Spleen (tissue), 11 donors: ENCODE measurements at regions not wholly inside any gene's neighbourhood (a gene's known extent, or its start where the extent isn't known, plus 50 kb on each side); places are given as distances from the start of the nearest gene placed in this dataset.

Experiments
- DNase-seq: peaks from one replicate; pipeline ENCODE4 v3.0.0-alpha.2; 2020
- H3K27ac ChIP-seq, 8 donors: fragments of 200-600 bp; sonication (generic) in 7 of 8; 1 replicate in 4 of 8; 2 replicates in 4 of 8; pipeline versions ENCODE4 v1.5.0 to v1.8.0; 2016 to 2021; ENCODE audit warnings: inconsistent platforms in 4 of 8, mild to moderate bottlenecking in 4 of 8, moderate library complexity in 1 of 8
- H3K27me3 ChIP-seq, 7 donors: fragments of 200-600 bp; sonication (generic) in 6 of 7; replicated peaks in 1 of 7; 1 replicate in 4 of 7; 2 replicates in 3 of 7; pipeline versions ENCODE4 v1.5.0 to v1.8.0; 2016 to 2021; ENCODE audit warnings: inconsistent platforms in 3 of 7, mild to moderate bottlenecking in 1 of 7
- H3K36me3 ChIP-seq, 6 donors: fragments of 200-600 bp; sonication (generic) in 5 of 6; 1 replicate in 4 of 6; 2 replicates in 2 of 6; pipeline versions ENCODE4 v1.5.0 to v1.8.0; 2016 to 2021; ENCODE audit warnings: inconsistent platforms in 2 of 6
- H3K4me1 ChIP-seq, 6 donors: fragments of 200-600 bp; sonication (generic) in 5 of 6; 1 replicate in 3 of 6; 2 replicates in 3 of 6; pipeline versions ENCODE4 v1.5.0 to v1.8.0; 2016 to 2021; ENCODE audit warnings: inconsistent platforms in 3 of 6
- H3K4me3 ChIP-seq, 8 donors: fragments of 200-600 bp; sonication (generic) in 7 of 8; 1 replicate in 4 of 8; 2 replicates in 4 of 8; pipeline versions ENCODE4 v1.5.0 to v1.8.0; 2016 to 2021; ENCODE audit warnings: inconsistent platforms in 4 of 8, mild to moderate bottlenecking in 4 of 8, moderate library complexity in 2 of 8
- H3K9me3 ChIP-seq, 8 donors: fragments of 200-600 bp; sonication (generic) in 7 of 8; 1 replicate in 4 of 8; 2 replicates in 4 of 8; pipeline versions ENCODE4 v1.5.0 to v1.8.0; 2016 to 2021; ENCODE audit warnings: inconsistent platforms in 4 of 8
- POLR2A ChIP-seq, 3 donors: fragments of 450-650 bp; IDR thresholded peaks; one replicate each; pipeline ENCODE4 v1.5.1; 2017; ENCODE audit warnings: antibody characterized with exemption in 3 of 3, mild to moderate bottlenecking in 1 of 3
- POLR2AphosphoS5 ChIP-seq, 3 donors: sonication (generic); formaldehyde crosslinking; IDR thresholded peaks; one replicate each; pipeline ENCODE4 v1.5.1; 2017; ENCODE audit warnings: antibody characterized with exemption in 3 of 3
- WGBS, 5 donors: extraction: QIAGEN DNeasy Blood & Tissue Kit in 3 of 5; methylation state at CpG; one replicate each; pipeline versions ENCODE4 v1.1.5 to v1.1.7; 2013 to 2018; 5-methylcytosine and 5-hydroxymethylcytosine counted together
- intact Hi-C: fragments of 100-400 bp; cut with DNase I; formaldehyde crosslinking; loops from one replicate; pipeline ENCODE4 v1.15.0; 2023; ENCODE audit warnings: low total_unique reads
- TF ChIP-seq, protein P1 (sequence below), 11 experiments: fragments of 200-600 bp in 7 of 11; fragments of 450-650 bp in 4 of 11; sonication (generic) in 4 of 11; IDR thresholded peaks in 8 of 11; conservative IDR thresholded peaks in 3 of 11; 1 replicate in 7 of 11; 2 replicates in 4 of 11; pipeline versions ENCODE4 v1.4.0 to v1.8.0; 2016 to 2021; ENCODE audit warnings: antibody characterized with exemption in 11 of 11, inconsistent platforms in 4 of 11, mild to moderate bottlenecking in 1 of 11
- donor health status: healthy with polysubstance abuse.
- donor health status: DM: no; HTN: no; CAD: no; lungs with moderate emphysema.
- donor health status: DM: no; HTN: no; CAD: no.
- donor health status: Bipolar disorder and iron deficiency.
- donor health status: healthy.
- donor health status: DM: no; HTN: no; CAD: no.
- donor health status: DM: yes; HTN: yes; CAD: no.

DNA sequence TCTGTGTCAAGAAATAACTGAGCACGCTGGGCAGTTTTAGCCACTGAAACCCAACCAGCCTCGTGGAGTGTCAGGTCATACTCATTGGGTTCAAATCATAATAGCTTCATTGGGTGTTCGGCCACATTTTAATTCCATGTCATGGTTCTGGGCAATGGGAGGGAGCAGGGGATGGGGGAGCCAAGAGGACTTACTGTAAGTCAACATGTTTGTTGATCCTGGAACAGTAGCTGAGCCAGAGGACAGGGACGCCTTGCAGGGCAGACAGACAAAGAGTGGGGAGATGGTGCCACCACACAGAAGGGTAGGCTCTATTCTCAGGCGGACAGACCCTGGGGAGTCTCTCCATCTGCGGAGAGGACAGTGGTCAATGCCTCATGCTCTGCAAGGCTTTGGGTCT is 161.1 kb downstream of the ZBTB18 start:
- TF ChIP-seq POLR2AphosphoS5 (IDR thresholded peaks at IDR 0.05) = no peak
- TF ChIP-seq, protein P1, sequence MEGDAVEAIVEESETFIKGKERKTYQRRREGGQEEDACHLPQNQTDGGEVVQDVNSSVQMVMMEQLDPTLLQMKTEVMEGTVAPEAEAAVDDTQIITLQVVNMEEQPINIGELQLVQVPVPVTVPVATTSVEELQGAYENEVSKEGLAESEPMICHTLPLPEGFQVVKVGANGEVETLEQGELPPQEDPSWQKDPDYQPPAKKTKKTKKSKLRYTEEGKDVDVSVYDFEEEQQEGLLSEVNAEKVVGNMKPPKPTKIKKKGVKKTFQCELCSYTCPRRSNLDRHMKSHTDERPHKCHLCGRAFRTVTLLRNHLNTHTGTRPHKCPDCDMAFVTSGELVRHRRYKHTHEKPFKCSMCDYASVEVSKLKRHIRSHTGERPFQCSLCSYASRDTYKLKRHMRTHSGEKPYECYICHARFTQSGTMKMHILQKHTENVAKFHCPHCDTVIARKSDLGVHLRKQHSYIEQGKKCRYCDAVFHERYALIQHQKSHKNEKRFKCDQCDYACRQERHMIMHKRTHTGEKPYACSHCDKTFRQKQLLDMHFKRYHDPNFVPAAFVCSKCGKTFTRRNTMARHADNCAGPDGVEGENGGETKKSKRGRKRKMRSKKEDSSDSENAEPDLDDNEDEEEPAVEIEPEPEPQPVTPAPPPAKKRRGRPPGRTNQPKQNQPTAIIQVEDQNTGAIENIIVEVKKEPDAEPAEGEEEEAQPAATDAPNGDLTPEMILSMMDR (IDR thresholded peaks at IDR 0.05 in 8 of 11, conservative IDR thresholded peaks at IDR 0.05 in 3 of 11) = no peak
- TF ChIP-seq POLR2A (IDR thresholded peaks at IDR 0.05) = no peak
- WGBS, 5 donors = 80 to 89% (median 85%) methylated on average over 6 of the region's 6 CpGs
- no peak for DNase-seq
- Histone ChIP-seq H3K36me3 (no peaks in the 10 kb centered on the region), H3K4me3 (no peak overlapping the region), H3K27me3 (no peaks in the 10 kb centered on the region), H3K9me3 (no peaks in the 10 kb centered on the region), H3K27ac (peak overlapping the region in 3 of 8 donors; percentile 16 to 55 (median 37)), H3K4me1 (peaks cover 0 to 26% (median 2%) of the 10 kb centered on the region in 6 donors)
- intact Hi-C loops = no loop called here

DNA sequence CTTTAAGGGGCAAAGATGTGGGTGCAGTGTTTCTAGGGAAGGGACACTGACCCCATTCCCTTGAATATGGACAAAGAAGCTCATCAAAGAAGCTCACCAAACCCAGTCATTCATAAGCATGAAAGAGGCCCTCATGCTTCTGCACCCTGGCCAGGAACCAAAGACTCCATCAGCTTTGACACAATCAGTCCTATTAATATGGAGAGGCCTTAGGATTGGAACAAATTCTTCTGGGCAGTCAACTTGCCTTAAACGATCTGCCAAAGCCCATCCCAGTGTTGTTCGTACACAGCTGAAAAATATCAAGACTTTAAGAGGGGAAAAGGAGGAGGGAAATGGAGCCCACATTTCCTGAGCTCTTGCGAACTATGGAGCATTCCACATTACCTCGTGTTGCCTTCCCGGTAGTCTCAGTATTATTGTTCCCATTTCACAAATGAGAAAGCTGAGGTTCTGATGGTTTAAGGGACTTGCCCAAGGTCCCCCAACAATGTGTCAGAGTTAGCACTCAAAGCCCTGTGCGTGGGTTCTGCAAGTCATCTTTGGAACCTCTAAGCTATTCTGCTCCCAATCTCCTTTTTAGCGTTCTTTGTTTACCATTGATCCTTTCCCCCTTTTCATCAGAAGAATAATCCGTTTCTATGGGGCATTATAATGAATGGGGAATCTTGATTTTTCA is 161.9 kb downstream of the ZBTB18 start:
- Histone ChIP-seq H3K27me3 (no peaks in the 10 kb centered on the region), H3K36me3 (no peaks in the 10 kb centered on the region), H3K9me3 (no peaks in the 10 kb centered on the region), H3K27ac (peak overlapping the region in 2 of 8 donors; percentile 37 to 55), H3K4me3 (no peak overlapping the region), H3K4me1 (peaks cover 0 to 26% (median 2%) of the 10 kb centered on the region in 6 donors)
- 57 to 76% (median 72%) methylated on average over 8 of the region's 8 CpGs for WGBS, 5 donors
- intact Hi-C loops = no loop called here
- no peak for TF ChIP-seq POLR2A (IDR thresholded peaks at IDR 0.05)
- no peak for DNase-seq

DNA sequence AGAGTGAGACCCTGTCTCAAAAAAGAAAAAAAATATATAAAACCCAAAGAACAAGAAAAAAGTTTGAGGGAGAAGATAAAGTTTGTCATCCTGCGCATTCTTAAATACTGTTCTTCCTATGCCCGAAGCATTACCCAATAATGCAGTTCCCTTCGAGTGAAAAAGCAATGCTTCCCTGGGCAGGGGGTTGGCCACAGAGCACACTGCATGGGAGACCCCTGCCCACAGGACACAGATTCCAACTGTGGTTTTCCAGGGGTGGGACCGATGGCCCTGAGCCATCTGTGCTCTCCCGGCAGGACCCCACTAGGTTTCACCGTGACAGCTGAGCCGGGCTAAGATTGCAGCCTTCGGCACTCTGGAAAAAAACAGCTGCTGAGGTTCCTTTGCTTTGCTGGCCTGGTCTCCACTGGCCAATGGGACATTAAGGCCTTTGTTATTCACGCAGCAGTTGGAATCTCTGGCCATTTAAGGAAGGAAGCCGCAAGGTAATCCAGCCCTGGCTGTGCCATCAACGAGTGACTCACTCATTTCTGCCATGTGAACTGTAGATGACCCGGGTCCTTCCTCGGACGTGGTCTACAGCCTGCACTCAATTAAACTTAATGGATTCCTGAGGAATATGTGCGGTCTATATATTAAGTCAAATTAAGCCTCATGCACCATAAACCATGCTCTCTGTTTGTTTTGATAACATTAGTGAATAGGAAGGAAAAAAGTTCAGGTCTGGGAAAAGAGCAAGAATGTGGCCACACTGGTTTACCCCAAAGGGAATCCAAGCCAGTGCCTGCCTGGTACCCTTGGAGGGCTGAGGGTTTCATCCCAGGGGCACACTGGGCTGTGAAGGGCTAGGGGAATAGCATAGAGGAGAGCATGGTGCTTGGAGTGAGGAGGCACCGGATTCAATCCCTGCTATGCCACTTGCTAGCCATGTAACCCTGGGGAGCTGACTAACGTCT is 163.2 kb downstream of the ZBTB18 start:
- Histone ChIP-seq H3K27me3 (no peaks in the 10 kb centered on the region), H3K4me3 (no peak overlapping the region), H3K4me1 (peaks cover 0 to 26% (median 2%) of the 10 kb centered on the region in 6 donors), H3K27ac (peak overlapping the region in 3 of 8 donors; percentile 8 to 33 (median 28)), H3K36me3 (no peaks in the 10 kb centered on the region), H3K9me3 (no peaks in the 10 kb centered on the region)
- intact Hi-C loops = no loop called here
- TF ChIP-seq, protein P1 (IDR thresholded peaks at IDR 0.05 in 8 of 11, conservative IDR thresholded peaks at IDR 0.05 in 3 of 11) = no peak
- no peak for TF ChIP-seq POLR2AphosphoS5 (IDR thresholded peaks at IDR 0.05)
- TF ChIP-seq POLR2A (IDR thresholded peaks at IDR 0.05) = no peak
- no peak for DNase-seq
- WGBS, 5 donors = 63 to 75% (median 69%) methylated on average over 17 of the region's 17 CpGs

DNA sequence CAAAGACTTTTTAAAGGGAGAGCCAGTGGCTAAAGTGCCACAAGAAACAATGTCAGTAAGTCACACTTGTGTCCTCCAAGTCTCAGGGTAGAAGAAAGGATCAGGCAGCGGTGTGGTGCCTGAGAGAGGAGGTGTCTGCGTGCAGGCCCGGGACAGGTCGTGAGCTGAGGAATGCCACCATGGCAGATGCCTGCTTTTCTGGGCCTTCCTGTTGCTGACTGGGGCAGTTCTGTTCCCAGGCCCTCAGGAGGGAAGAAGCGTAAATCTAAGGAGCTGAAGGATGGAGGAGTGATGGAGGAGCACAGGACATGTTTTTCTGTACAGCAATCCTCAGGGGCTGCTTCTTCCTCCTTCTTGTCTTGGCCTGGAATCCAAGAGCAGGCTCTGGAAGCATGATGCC is 165.8 kb downstream of the ZBTB18 start:
- intact Hi-C loops = no loop called here
- WGBS, 5 donors = 89 to 94% (median 91%) methylated on average over 4 to 5 of the region's 5 CpGs

More for the DNA sequence above, 165.8 kb downstream of the ZBTB18 start:
- Histone ChIP-seq H3K4me1 (peaks cover 0 to 17% (median 2%) of the 10 kb centered on the region in 6 donors), H3K9me3 (no peaks in the 10 kb centered on the region), H3K4me3 (no peak overlapping the region), H3K27ac (no peak overlapping the region), H3K36me3 (no peaks in the 10 kb centered on the region), H3K27me3 (no peaks in the 10 kb centered on the region)
- DNase-seq = no peak
- TF ChIP-seq, protein P1 (IDR thresholded peaks at IDR 0.05 in 8 of 11, conservative IDR thresholded peaks at IDR 0.05 in 3 of 11) = no peak
- TF ChIP-seq POLR2AphosphoS5 (IDR thresholded peaks at IDR 0.05) = no peak
- TF ChIP-seq POLR2A (IDR thresholded peaks at IDR 0.05) = no peak
